PFSK-1 (cell line): ENCODE measurements at regions not wholly inside any gene's neighbourhood (a gene's known extent, or its start where the extent isn't known, plus 50 kb on each side); places are given as distances from the start of the nearest gene placed in this dataset.

ENCODE experiments used
- POLR2AphosphoS5 ChIP-seq: IDR thresholded peaks from 2 replicates; pipeline ENCODE4 v1.6.1; 2012; ENCODE audit warnings: low read depth, mild to moderate bottlenecking, control low read depth, low read length, moderate library complexity
- TF ChIP-seq, protein P1 (sequence below), 2 experiments: IDR thresholded peaks; 2 replicates each; pipeline versions ENCODE4 v1.6.1 to v1.8.0; 2011 to 2012; ENCODE audit warnings: low read depth in 2 of 2, low read length in 2 of 2, control low read depth in 1 of 2, inconsistent platforms in 1 of 2, mild to moderate bottlenecking in 1 of 2, moderate library complexity in 1 of 2; ENCODE audit not compliant: insufficient read depth in 1 of 2

GRCh38 chr12:128133321-128134073 is 133.5 kb upstream of the TMEM132C start:
- TF ChIP-seq, protein P1, sequence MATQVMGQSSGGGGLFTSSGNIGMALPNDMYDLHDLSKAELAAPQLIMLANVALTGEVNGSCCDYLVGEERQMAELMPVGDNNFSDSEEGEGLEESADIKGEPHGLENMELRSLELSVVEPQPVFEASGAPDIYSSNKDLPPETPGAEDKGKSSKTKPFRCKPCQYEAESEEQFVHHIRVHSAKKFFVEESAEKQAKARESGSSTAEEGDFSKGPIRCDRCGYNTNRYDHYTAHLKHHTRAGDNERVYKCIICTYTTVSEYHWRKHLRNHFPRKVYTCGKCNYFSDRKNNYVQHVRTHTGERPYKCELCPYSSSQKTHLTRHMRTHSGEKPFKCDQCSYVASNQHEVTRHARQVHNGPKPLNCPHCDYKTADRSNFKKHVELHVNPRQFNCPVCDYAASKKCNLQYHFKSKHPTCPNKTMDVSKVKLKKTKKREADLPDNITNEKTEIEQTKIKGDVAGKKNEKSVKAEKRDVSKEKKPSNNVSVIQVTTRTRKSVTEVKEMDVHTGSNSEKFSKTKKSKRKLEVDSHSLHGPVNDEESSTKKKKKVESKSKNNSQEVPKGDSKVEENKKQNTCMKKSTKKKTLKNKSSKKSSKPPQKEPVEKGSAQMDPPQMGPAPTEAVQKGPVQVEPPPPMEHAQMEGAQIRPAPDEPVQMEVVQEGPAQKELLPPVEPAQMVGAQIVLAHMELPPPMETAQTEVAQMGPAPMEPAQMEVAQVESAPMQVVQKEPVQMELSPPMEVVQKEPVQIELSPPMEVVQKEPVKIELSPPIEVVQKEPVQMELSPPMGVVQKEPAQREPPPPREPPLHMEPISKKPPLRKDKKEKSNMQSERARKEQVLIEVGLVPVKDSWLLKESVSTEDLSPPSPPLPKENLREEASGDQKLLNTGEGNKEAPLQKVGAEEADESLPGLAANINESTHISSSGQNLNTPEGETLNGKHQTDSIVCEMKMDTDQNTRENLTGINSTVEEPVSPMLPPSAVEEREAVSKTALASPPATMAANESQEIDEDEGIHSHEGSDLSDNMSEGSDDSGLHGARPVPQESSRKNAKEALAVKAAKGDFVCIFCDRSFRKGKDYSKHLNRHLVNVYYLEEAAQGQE (IDR thresholded peaks at IDR 0.05; ENCODE audit: insufficient read depth in 1 of 2, low read depth in 2 of 2, low read length in 2 of 2): no peak
- TF ChIP-seq POLR2AphosphoS5: no peak
